H1 (cell line): ENCODE measurements at regions not wholly inside any gene's neighbourhood (a gene's known extent, or its start where the extent isn't known, plus 50 kb on each side); places are given as distances from the start of the nearest gene placed in this dataset.
A peak's percentile ranks its signal among the peaks of the same experiment; 100 is the strongest.

Experiments
- CTCF ChIA-PET: fragments of 300-600 bp; sonication (Branson Sonifier 250); formaldehyde crosslinking; loops from one replicate; lab custom pipeline; 2021; ENCODE audit not compliant: partially characterized antibody; lab: Charles Lee
- POLR2A ChIA-PET: fragments of 300-600 bp; sonication (Branson Sonifier 250); formaldehyde crosslinking; loops from one replicate; lab custom pipeline; 2021; ENCODE audit warnings: inconsistent platforms; ENCODE audit not compliant: partially characterized antibody; lab: Charles Lee
- DNase-seq, 2 experiments: peaks; one replicate each; pipeline versions ENCODE4 v3.0.0 to v3.0.0-alpha.2; 2010 to 2022; ENCODE audit warnings: low spot score in 2 of 2, low read depth in 1 of 2, mixed read lengths in 1 of 2
- FAIRE-seq: peaks from 2 replicates; lab custom pipeline; 2011; peaks lifted over from hg19 to GRCh38; lab: Jason Lieb, UNC
- H2AFZ ChIP-seq: 2 replicates; pipeline ENCODE4 v1.8.1; 2012; ENCODE audit warnings: low read length, inconsistent platforms
- H2AK5ac ChIP-seq: 2 replicates; pipeline ENCODE4 v1.6.1; 2013; ENCODE audit warnings: low read depth, low read length
- H2BK120ac ChIP-seq: replicated peaks from 2 replicates; pipeline ENCODE3; 2013; ENCODE audit warnings: low read depth, low read length, inconsistent platforms
- H2BK12ac ChIP-seq: 2 replicates; pipeline ENCODE4 v1.6.1; 2013; ENCODE audit warnings: low read depth, low read length
- H2BK15ac ChIP-seq: 2 replicates; pipeline ENCODE4 v1.6.1; 2013; ENCODE audit warnings: low read length
- H2BK20ac ChIP-seq: 2 replicates; pipeline ENCODE4 v1.6.1; 2013; ENCODE audit warnings: low read length
- H2BK5ac ChIP-seq: 2 replicates; pipeline ENCODE4 v1.6.1; 2013; ENCODE audit warnings: low read depth, low read length
- H3K14ac ChIP-seq: 2 replicates; pipeline ENCODE4 v1.6.1; 2013; ENCODE audit warnings: inconsistent platforms; ENCODE audit not compliant: insufficient read length
- H3K18ac ChIP-seq: 2 replicates; pipeline ENCODE4 v1.6.1; 2013; ENCODE audit warnings: low read length; ENCODE audit errors: extremely low read depth
- H3K23ac ChIP-seq: 2 replicates; pipeline ENCODE4 v1.6.1; 2013; ENCODE audit warnings: inconsistent platforms; ENCODE audit not compliant: insufficient read length
- H3K23me2 ChIP-seq: 2 replicates; pipeline ENCODE4 v1.6.1; 2013; ENCODE audit warnings: low read depth, low read length
- H3K27ac ChIP-seq: 2 replicates; pipeline ENCODE4 v1.6.1; 2011; ENCODE audit warnings: low read depth, low read length, inconsistent platforms
- H3K27me3 ChIP-seq, 4 experiments: replicated peaks in 1 of 4; 1 replicate in 1 of 4; 2 replicates in 3 of 4; pipeline versions ENCODE4 v1.6.1 to v1.8.1; 2011 to 2013; ENCODE audit warnings: low read length in 3 of 4, mild to moderate bottlenecking in 3 of 4, inconsistent platforms in 2 of 4, mixed read lengths in 2 of 4, moderate library complexity in 1 of 4; ENCODE audit not compliant: control insufficient read depth in 3 of 4, insufficient read depth in 3 of 4; ENCODE audit errors: extremely low read depth in 1 of 4
- H3K36me3 ChIP-seq, 4 experiments: 2 replicates each; pipeline versions ENCODE4 v1.6.1 to v1.8.1; 2011 to 2013; ENCODE audit warnings: mild to moderate bottlenecking in 4 of 4, low read length in 3 of 4, moderate library complexity in 2 of 4, control low read depth in 1 of 4, inconsistent platforms in 1 of 4; ENCODE audit not compliant: insufficient read depth in 4 of 4, control insufficient read depth in 2 of 4
- H3K4ac ChIP-seq: replicated peaks from 2 replicates; pipeline ENCODE3; 2013; ENCODE audit warnings: low read length, low read depth, mixed read lengths, inconsistent platforms; ENCODE audit not compliant: insufficient read length
- H3K4me1 ChIP-seq, 4 experiments: replicated peaks in 1 of 4; 1 replicate in 1 of 4; 2 replicates in 3 of 4; pipeline versions ENCODE4 v1.6.1 to v1.8.1; 2011 to 2013; ENCODE audit warnings: low read length in 3 of 4, inconsistent platforms in 2 of 4, mixed read lengths in 1 of 4; ENCODE audit not compliant: insufficient read depth in 4 of 4, control insufficient read depth in 3 of 4
- H3K4me2 ChIP-seq, 2 experiments: 2 replicates each; pipeline versions ENCODE4 v1.6.1 to v1.8.1; 2011 to 2013; ENCODE audit warnings: low read depth in 2 of 2, low read length in 2 of 2, control low read depth in 1 of 2, inconsistent platforms in 1 of 2, mild to moderate bottlenecking in 1 of 2; ENCODE audit not compliant: insufficient read depth in 1 of 2
- H3K4me3 ChIP-seq, 4 experiments: fragments of 200-600, 300-600 bp in 1 of 4; sonication (generic), shearing (Covaris generic), sonication (Bioruptor Twin) in 1 of 4; 2 replicates each; pipeline versions ENCODE4 v1.5.1 to v1.8.1; 2011 to 2016; ENCODE audit warnings: low read length in 4 of 4, low read depth in 3 of 4, control low read depth in 2 of 4, inconsistent platforms in 2 of 4, mild to moderate bottlenecking in 2 of 4, mixed read lengths in 1 of 4, moderate library complexity in 1 of 4; ENCODE audit not compliant: insufficient read depth in 2 of 4; ENCODE audit errors: extremely low read depth in 1 of 4
- H3K56ac ChIP-seq: replicated peaks from 2 replicates; pipeline ENCODE3; 2013; ENCODE audit warnings: low read depth, mild to moderate bottlenecking, mixed read lengths, low read length, inconsistent platforms; ENCODE audit not compliant: insufficient read length
- H3K79me1 ChIP-seq: 2 replicates; pipeline ENCODE4 v1.6.1; 2013; ENCODE audit warnings: low read depth, low read length, control low read depth
- H3K79me2 ChIP-seq, 2 experiments: 2 replicates each; pipeline versions ENCODE4 v1.6.1 to v1.8.1; 2012 to 2013; ENCODE audit warnings: low read length in 2 of 2, mild to moderate bottlenecking in 2 of 2, inconsistent platforms in 1 of 2; ENCODE audit not compliant: insufficient read depth in 2 of 2, control insufficient read depth in 1 of 2
- H3K9ac ChIP-seq, 4 experiments: replicated peaks in 1 of 4; 1 replicate in 1 of 4; 2 replicates in 3 of 4; pipeline versions ENCODE4 v1.6.1 to v1.8.1; 2011 to 2013; ENCODE audit warnings: low read depth in 3 of 4, low read length in 3 of 4, control low read depth in 2 of 4, mild to moderate bottlenecking in 2 of 4, moderate library complexity in 2 of 4, inconsistent platforms in 1 of 4; ENCODE audit errors: extremely low read depth in 1 of 4
- H3K9me3 ChIP-seq, 2 experiments: 2 replicates each; pipeline versions ENCODE4 v1.6.1 to v1.8.1; 2012 to 2013; ENCODE audit warnings: mild to moderate bottlenecking in 2 of 2, moderate library complexity in 2 of 2, control low read depth in 1 of 2, inconsistent platforms in 1 of 2, low read depth in 1 of 2, low read length in 1 of 2, mixed read lengths in 1 of 2; ENCODE audit not compliant: insufficient read depth in 2 of 2
- H4K20me1 ChIP-seq, 2 experiments: replicated peaks in 1 of 2; 2 replicates each; pipeline versions ENCODE3 to v1.8.1; 2011 to 2013; ENCODE audit warnings: inconsistent platforms in 2 of 2, low read length in 2 of 2, mild to moderate bottlenecking in 1 of 2; ENCODE audit not compliant: insufficient read depth in 2 of 2, control insufficient read depth in 1 of 2
- H4K5ac ChIP-seq: 2 replicates; pipeline ENCODE4 v1.6.1; 2013; ENCODE audit warnings: low read length, low read depth, mixed read lengths, inconsistent platforms; ENCODE audit not compliant: insufficient read length
- H4K8ac ChIP-seq: 2 replicates; pipeline ENCODE4 v1.8.0; 2013; ENCODE audit warnings: mild to moderate bottlenecking, moderate library complexity, low read length, inconsistent platforms; ENCODE audit not compliant: insufficient read depth; ENCODE audit errors: extremely low read depth
- H4K91ac ChIP-seq: replicated peaks from 2 replicates; pipeline ENCODE3; 2013; ENCODE audit warnings: low read length, mixed read lengths, inconsistent platforms; ENCODE audit not compliant: insufficient read length
- CEBPB ChIP-seq: IDR thresholded peaks from 2 replicates; pipeline ENCODE4 v1.6.1; 2012; ENCODE audit warnings: low read depth, low read length
- NANOG ChIP-seq: IDR thresholded peaks from 2 replicates; pipeline ENCODE4 v1.6.1; 2011; ENCODE audit warnings: low read length, low read depth, mild to moderate bottlenecking, inconsistent platforms; ENCODE audit not compliant: insufficient read depth, poor library complexity, severe bottlenecking
- WGBS, 2 experiments: shearing (Covaris generic) in 1 of 2; methylation state at CpG; one replicate each; pipeline versions ENCODE4 v1.1.6 to v1.1.7; 2013 to 2015; ENCODE audit warnings: low lambda C conversion rate in 2 of 2, mixed read lengths in 2 of 2, inconsistent platforms in 1 of 2, low coverage in 1 of 2, missing lambda C conversion rate in 1 of 2; ENCODE audit not compliant: insufficient replicate concordance in 2 of 2, insufficient coverage in 1 of 2, insufficient read length in 1 of 2; ENCODE audit errors: extremely low coverage in 1 of 2, missing lambda C conversion rate in 1 of 2; 5-methylcytosine and 5-hydroxymethylcytosine counted together

DNA sequence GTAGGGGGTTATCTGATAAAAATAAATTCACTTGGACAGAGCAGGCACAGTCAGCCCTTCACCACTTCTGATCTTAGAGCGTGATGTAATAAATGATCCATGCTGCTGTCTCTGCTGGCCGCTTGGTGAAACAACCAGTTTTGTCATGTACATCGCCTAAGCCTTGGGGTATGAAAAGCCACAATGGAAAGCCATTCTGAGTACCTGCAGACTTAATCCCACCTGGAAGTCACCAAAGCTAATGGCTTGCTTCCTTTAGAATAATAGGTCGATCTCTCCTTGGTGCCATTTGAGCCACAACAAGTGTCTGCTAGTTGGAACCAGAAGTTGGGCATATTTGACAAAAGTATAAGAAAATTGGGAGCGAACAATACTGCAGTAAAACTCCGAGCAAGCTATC lies 1649.7 kb upstream of the SPRY2 start:
- Histone ChIP-seq H3K4me2 (no peak overlapping the region; a peak in 1 of 4 replicates), H2BK120ac (no peak overlapping the region), H2BK12ac (no peak overlapping the region), H4K5ac (no peak overlapping the region), H2BK15ac (no peak overlapping the region), H3K9ac (no peak overlapping the region), H4K8ac (no peak overlapping the region), H3K23ac (no peak overlapping the region), H3K56ac (no peak overlapping the region), H3K27me3 (peaks cover 0 to 5% (median 2%) of the 10 kb centered on the region in 4 experiments; a peak in 4 of 7 replicates), H2AFZ (no peak overlapping the region), H3K79me1 (no peaks in the 10 kb centered on the region), H3K4me3 (0 out of 8 replicates have a peak overlapping the region, but pooled peaks of 1 of the 4 experiments have one; percentile 7), H3K27ac (no peak overlapping the region), H2BK20ac (no peak overlapping the region), H2AK5ac (no peak overlapping the region), H3K4me1 (peaks cover 0 to 21% (median 10%) of the 10 kb centered on the region in 4 experiments; a peak in 3 of 7 replicates), H3K18ac (no peak overlapping the region), H3K79me2 (no peaks in the 10 kb centered on the region), H2BK5ac (no peak overlapping the region), H3K14ac (no peak overlapping the region), H3K4ac (no peak overlapping the region), H3K9me3 (no peaks in the 10 kb centered on the region), H3K23me2 (no peaks in the 10 kb centered on the region), H4K20me1 (no peaks in the 10 kb centered on the region), H4K91ac (no peak overlapping the region), H3K36me3 (no peaks in the 10 kb centered on the region)
- DNase-seq (no peak), FAIRE-seq (peak; percentile 81)
- ChIA-PET CTCF (interaction anchor here (1.3 kb wide), 1 partner anchor 21 kb away, joined by 3 read pairs; no protein-coding TSS in a partner anchor), POLR2A (no interaction called here)
- 66% methylated on average over 6 of the region's 6 CpGs; no CpG with 5 or more reads in 1 of the 2 experiments for WGBS, 2 experiments
- peak; percentile 67 for TF ChIP-seq NANOG
- TF ChIP-seq CEBPB: no peak
